ENCODE measurements at regions not wholly inside any gene's neighbourhood (a gene's known extent, or its start where the extent isn't known, plus 50 kb on each side); places are given as distances from the start of the nearest gene placed in this dataset.
A peak's percentile ranks its signal among the peaks of the same experiment; 100 is the strongest.

DNA sequence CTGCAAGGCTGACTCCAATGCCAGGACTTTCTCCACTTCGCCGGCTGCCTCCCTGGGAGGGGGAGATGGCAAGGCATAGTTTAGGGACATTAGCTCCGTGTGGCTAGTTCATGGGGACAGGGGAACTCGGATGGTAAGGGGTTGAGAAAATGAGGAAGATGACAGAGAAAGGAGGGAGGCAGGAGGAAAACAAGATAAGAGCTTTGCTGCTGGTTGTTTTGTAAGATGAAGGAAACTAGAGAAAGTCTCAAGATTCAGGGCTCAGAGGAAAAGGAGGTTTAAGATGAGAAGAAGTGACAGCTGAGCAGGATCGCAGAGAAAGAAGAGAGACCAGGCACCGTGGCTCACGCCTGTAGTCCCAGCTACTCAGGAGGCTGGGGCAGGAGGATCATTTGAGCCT is 180.9 kb upstream of the RREB1 start:
- H3K27me3 ChIP-seq, result no peaks in the 10 kb centered on the region
- TF ChIP-seq, protein P1, sequence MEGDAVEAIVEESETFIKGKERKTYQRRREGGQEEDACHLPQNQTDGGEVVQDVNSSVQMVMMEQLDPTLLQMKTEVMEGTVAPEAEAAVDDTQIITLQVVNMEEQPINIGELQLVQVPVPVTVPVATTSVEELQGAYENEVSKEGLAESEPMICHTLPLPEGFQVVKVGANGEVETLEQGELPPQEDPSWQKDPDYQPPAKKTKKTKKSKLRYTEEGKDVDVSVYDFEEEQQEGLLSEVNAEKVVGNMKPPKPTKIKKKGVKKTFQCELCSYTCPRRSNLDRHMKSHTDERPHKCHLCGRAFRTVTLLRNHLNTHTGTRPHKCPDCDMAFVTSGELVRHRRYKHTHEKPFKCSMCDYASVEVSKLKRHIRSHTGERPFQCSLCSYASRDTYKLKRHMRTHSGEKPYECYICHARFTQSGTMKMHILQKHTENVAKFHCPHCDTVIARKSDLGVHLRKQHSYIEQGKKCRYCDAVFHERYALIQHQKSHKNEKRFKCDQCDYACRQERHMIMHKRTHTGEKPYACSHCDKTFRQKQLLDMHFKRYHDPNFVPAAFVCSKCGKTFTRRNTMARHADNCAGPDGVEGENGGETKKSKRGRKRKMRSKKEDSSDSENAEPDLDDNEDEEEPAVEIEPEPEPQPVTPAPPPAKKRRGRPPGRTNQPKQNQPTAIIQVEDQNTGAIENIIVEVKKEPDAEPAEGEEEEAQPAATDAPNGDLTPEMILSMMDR (IDR thresholded peaks at IDR 0.05; ENCODE audit: low read depth, low read length), result no peak
- no peaks in the 10 kb centered on the region for H3K36me3 ChIP-seq
- H3K9me3 ChIP-seq, result no peaks in the 10 kb centered on the region
- no peak for DNase-seq
- no peaks in the 10 kb centered on the region for H3K4me1 ChIP-seq
- H3K4me3 ChIP-seq (ENCODE audit: low read depth, low read length), result no peak overlapping the region

DNA sequence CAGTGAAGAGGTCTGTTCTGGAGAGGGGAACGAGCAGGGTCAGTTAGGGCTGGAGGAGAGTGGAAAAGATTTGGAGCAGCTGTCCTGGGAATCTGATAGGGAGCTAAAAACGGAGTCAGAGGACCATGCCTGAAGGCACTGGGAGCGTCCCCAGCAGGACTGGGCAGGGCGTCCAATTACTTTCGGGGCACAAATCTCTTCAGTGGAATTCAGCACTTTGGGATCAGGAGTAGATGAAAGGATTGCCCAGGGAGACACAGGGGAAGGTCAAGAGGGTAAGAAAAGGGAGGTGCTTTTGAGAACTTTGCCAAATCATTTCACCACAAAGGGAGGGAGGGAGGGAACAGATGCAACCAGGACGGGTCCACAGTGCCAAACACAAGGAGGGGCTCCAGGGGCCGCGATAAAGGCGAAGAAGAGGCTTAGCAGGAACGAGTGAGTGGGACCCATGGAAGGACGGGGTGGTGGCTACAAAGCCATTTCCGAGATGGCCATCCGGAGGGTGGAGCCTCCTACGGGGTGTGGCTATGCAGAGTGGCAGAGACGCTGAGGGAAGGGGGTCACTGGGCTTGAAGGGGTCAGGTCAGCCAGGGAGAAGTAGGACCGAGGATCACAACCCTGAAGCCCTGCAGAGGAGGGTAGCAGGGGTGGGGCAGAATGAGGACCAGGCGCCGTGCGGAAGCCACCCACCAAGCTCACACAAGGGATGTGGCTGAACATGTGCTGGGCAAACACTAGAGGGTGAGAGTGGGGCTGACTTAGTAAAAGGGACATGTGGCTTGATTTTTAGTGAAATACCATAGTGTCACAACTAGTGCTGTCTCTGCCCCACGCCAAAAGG is 180.0 kb upstream of the RREB1 start:
- DNase-seq, result peak; percentile 20
- Histone ChIP-seq H3K36me3 (no peaks in the 10 kb centered on the region), H3K27me3 (no peaks in the 10 kb centered on the region), H3K4me3 (ENCODE audit: low read depth, low read length) (peak overlapping the region; percentile 42), H3K9me3 (no peaks in the 10 kb centered on the region), H3K4me1 (no peaks in the 10 kb centered on the region)
- TF ChIP-seq, protein P1 (IDR thresholded peaks at IDR 0.05; ENCODE audit: low read depth, low read length), result peak; percentile 20; the same call in 1 of the 2 replicates

DNA sequence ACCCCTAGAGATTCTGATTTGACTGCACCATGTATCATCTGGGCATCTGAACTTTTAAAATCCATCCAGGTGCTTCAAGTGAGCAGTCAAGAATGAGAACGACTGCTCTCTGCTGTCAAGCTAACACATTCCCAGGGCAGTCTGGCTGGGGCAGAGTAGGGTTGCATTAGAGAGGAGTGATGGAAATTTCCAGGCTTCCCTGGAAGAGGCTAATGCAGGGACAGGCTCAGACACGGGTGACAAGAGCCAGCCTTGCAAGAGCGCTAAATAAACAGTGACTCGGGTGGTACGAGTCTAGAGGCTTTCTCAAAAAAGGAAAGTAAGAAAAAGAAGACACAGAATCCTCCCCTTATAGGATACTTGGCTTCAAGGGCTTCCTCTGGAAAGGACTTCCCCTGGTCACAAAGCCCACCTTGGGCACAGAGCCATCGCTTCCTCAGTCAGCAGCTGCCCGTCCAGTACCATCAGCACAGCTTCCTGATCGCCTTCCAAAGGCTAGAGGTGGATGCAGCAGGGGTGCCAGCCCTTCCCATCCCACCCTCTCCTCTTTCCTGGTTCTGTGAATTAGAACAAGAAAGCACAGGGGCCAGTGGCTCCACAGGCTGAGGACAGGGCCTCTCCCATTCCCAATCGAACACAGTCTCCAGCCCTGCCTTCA is 177.4 kb upstream of the RREB1 start:
- no peaks in the 10 kb centered on the region for H3K4me1 ChIP-seq
- H3K4me3 ChIP-seq (ENCODE audit: low read depth, low read length), result no peak overlapping the region
- no peaks in the 10 kb centered on the region for H3K27me3 ChIP-seq
- no peaks in the 10 kb centered on the region for H3K9me3 ChIP-seq
- no peaks in the 10 kb centered on the region for H3K36me3 ChIP-seq
- DNase-seq, result no peak
- TF ChIP-seq, protein P1 (IDR thresholded peaks at IDR 0.05; ENCODE audit: low read depth, low read length), result no peak

DNA sequence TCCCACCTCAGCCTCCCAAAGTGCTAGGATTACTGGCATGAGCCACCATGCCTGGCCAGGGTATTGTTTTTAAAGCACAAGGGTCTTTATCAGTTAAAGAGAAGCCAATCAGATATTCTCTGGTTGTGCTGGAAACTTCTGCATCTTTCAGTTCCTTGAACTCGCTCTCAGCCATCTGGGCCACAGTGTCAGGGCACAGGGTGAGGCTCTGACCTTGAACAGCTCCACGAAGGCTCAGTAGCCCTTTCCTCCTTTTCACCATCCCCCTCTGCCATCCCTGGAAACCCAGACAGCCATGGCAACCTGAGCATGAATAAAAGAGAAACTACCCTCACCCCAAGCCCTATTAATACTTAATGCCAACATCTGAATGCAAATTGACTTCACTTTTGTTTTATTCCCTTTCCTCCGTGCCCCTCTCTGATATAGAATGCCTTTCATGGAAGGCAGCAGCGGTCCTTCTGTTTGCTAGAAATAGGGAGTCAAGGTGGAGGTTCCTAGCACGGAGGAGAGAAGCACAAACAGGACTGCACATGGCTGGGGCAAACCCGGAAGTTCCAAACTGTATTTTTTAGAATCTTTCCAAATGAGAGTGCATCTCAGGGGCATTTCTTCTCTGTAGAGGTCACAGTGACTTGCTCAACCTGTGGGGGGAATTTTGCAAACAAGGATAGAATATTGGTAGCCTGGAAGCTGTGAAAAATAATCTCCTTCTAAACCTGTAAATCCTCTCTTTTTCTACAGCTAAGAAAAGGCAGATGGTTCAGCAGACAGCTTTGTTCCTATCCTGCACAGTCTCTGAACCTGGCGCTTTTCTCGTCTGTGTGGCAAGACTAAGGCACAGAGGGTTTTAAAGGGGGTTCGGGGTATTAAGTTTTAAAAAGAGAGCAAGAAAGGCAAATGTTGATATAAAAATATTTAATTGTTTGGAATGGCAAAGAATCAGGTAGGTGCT is 176.4 kb upstream of the RREB1 start:
- Histone ChIP-seq H3K4me3 (ENCODE audit: low read depth, low read length) (no peak overlapping the region), H3K4me1 (no peaks in the 10 kb centered on the region), H3K27me3 (no peaks in the 10 kb centered on the region), H3K9me3 (no peaks in the 10 kb centered on the region), H3K36me3 (no peaks in the 10 kb centered on the region)
- TF ChIP-seq, protein P1 (IDR thresholded peaks at IDR 0.05; ENCODE audit: low read depth, low read length), result no peak
- no peak for DNase-seq

DNA sequence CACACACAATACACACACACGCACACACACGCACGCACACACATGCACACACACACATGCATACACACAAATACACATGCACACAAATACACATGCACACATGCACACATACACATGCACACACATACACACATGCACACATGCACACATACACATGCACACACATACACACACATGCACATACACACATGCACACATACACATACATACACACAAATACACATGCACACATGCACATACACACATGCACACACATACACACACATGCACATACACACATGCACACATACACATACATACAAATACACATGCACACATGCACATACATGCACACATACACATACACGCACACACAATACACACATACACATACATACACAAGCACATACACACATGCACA is 175.4 kb upstream of the RREB1 start:
- H3K9me3 ChIP-seq, result no peaks in the 10 kb centered on the region
- no peak for DNase-seq
- no peaks in the 10 kb centered on the region for H3K27me3 ChIP-seq
- no peaks in the 10 kb centered on the region for H3K36me3 ChIP-seq
- no peak overlapping the region for H3K4me3 ChIP-seq (ENCODE audit: low read depth, low read length)
- TF ChIP-seq, protein P1 (IDR thresholded peaks at IDR 0.05; ENCODE audit: low read depth, low read length), result no peak
- H3K4me1 ChIP-seq, result no peaks in the 10 kb centered on the region
